IPS-NIHi7 (cell line): ENCODE measurements at regions not wholly inside any gene's neighbourhood (a gene's known extent, or its start where the extent isn't known, plus 50 kb on each side); places are given as distances from the start of the nearest gene placed in this dataset.
A peak's percentile ranks its signal among the peaks of the same experiment; 100 is the strongest.

ENCODE experiments used
- DNase-seq: peaks from one replicate; pipeline ENCODE4 v3.0.0; 2012; ENCODE audit warnings: mixed read lengths; ENCODE audit errors: extremely low spot score

DNA sequence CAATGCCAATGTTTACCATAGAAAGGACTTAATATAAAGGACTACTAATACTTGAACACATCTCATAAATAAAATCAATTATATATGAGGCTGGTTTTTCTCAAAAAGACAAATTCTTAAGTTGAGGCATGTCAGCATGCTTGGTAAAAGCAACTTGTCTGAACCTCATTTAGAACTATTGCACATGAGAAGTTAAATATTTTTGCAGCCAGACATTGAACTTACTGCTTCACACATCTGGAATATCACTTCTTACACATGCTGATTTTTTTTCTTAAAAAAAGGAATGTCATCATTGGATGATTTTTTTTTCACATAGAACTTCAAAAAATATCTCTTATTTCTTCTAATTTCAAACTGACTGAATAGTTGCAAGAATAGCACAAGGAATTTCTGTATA lies 609.0 kb downstream of the EPHA4 start:
- DNase-seq = no peak

DNA sequence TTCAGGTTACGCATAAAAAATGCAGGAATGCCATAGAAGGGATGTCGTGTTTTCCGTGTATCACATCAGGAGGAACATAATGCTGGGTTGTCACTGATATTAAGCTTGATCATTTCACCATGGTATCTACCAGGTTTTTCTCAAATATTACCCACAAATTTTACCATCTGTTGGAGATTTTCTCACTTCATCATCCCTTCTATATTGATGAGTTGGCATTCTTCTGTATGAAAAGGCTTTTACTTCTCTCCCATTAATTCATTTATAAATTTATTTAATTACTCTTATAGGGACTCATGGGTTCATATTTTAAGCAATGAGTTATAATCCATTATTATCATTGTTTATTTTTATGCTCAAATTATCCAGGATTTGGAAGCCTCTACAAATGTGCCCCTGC lies 608.2 kb downstream of the EPHA4 start:
- DNase-seq = no peak

DNA sequence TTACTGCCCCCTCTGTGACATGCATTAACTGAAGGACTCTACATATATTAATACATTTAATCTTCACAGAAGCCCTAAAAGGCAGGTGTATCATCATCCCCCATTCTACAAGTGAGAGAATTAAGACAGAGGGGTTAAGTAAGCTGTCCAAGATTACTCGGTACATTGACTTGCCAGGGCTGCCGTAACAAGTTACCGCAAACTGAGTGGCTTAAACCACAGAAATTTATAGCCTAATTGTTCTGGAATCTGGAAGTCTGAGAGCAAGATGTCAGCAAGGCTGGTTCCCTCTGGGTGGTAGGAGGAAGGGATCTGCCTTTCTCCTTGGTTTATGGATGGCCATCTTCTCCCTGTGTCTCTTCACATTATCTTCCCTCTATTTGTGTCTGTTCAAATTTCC lies 605.5 kb downstream of the EPHA4 start:
- no peak for DNase-seq

DNA sequence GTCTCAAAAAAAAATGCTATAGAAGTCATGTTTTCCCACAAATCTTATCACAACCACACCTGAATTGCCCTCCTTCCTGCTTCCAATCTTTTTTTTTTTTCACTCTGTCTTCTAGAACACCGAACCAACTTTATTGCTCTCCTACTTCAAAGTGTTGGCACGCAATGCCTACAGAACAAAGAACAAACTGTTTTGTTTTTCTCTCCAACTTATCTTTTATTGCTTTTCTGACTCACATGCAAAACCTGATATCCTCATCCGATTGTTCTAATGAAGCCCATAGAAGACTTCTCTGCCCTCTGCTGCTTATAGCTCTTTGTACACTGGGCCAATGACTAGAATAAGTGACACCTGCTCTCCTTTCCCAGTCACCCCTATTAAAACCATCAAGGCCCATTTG lies 602.8 kb downstream of the EPHA4 start:
- DNase-seq = no peak

DNA sequence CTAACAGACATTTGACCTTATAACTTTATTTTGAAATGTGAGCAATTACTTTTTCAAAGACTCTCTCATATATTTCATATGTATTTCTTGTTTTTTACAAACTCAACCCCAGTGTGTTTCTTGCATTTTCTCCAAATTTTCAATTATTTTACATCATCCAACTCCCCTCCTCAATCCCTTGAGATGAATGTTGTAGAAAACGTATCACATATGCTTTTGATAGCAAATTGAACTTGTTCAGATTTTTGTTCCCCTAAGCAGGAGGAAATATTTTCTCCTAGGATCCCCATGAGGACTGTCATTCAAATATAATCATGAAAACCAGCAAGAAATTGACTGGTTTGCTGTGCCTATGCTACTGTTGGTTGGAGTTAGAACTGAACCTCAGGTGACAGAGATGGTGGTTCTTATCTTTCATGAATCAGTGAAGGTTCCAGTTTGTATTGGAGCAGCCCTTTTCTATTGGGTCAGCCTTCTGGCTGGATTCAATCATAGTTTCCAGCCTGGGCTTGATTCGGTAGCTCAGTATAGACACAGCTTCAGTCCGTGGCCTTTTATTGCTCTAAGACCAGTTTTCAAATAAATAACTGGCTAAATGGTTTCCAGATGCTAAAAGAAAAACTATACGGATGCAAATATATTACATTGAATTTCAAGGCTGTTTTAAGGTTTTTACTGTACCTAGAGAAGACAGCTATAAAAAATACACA lies 591.0 kb downstream of the EPHA4 start:
- no peak for DNase-seq

DNA sequence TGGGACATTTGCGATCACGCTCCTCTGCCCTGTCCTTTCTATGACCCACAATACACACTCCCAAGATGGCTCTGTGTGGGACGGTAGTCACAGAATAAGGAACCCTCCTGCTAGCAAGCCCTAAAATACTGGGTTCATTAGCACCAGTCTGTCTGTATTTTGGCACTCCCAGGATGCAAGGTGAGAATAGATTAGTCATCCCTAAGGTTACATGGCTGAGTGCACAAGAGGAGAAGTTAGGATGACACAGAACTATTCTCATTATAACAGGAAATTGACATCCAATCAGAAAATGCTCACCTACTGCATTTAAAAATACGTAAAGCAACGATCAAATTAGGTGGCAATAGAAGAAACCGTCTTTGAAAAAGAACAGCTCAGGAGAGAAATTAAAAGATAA lies 590.2 kb downstream of the EPHA4 start:
- no peak for DNase-seq

DNA sequence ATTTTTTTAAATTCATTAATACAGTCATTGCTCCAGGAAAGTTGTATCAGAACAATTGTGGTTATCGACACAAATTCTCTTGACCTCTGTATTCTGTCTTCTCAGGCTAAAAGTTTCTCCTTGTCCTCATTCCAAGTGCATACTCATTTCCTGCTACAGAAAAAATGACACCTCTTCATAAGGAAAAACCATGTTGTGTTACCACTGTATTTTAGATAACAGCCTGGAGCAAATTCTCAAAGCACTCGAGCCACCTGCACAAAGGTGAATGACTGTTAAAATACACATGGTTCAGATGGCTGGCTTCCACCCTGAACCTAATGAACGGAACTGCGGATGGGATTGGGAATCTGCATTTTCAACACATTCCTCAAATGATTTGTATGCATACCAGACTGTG lies 586.5 kb downstream of the EPHA4 start:
- DNase-seq = no peak

DNA sequence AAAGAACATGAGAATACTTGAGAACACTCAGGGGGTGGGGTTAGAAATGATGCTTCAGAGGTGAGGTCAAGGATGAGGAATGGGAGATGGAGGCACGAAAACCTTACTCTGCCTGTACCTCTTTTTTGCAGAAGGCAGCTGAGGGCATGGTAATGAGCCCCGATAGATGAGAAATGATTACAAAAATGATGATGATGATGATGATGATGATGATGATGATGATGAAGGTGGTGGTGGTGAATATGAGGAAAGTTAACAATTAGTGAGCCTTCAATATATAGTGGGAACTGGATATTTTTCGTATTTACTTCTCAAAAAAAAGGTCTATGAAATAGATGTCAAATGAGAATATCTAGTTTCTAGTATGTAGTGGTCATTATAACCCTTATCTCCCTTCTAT lies 584.3 kb downstream of the EPHA4 start:
- no peak for DNase-seq

DNA sequence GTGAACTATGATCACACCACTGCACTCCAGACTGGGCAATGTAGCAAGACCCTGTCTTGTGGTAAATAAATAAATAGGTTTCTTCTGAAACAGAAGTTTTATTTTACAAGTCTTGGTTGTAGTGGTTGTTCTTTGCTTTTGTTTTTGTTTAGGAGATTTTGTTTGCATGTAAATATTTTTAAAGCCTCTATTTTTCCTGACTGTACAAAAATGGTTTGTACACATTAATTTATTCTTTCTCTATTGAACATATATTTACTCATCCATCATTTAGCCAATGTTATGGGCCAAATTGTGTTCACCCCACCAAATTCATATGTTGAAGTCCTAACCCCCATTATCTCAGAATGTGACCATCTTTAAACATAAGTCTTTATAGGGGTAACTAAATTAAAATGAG lies 580.1 kb downstream of the EPHA4 start:
- DNase-seq = no peak

DNA sequence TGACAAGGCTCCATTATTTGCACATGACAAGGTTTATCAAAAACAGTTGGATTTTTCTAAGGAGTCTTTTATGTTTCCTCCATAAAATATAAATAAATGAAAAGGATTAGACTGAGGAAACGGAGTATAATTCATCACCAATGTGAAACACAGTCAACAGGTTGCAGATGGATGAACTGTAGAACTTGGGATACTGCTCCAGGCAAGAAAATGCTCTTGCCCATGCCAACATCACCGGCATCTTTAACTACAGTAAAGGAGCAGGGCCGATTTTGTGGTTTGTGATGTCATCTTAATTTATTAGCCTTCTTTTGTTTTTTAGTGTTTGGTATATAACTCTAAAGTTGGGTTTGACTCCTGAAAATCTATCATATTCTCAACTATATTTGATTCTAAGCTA lies 577.3 kb downstream of the EPHA4 start:
- no peak for DNase-seq

DNA sequence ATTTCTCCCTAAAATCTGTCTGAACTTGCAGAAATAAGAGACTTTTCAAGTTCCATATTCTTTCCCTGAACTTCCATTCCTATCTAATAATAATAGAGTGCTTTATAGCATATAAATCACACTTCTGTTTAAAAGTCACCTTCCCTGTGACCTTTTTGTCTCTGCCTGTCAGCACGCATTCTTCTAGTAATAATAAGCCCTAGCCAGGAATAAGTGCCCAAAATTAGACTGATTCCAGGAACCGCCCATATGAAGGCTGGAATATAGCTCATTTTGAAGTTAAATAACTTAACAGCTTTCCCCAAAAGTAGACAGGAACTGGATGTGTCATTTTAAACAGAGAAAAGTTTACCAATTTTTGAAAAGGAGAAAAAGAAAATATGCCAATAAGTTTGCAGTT lies 576.5 kb downstream of the EPHA4 start:
- no peak for DNase-seq

DNA sequence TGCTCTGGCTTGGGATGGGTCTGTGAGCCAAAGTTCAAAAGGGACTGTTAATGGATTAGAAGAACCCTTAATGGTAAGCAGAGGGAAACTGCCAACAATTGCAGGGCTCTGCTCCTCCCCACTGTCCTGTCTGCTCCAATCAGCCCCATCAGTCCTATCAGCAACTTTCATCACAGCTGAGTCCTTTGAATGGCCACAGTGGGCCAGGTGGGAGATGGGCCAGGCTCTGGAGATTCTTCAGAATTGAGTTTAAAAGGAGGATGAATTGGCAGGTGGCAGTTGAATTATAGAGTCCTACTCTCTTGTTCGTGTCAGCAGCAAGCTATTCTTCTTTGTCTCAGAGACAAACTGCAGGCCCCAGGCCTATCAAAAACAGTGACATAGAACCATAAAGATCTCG lies 573.9 kb downstream of the EPHA4 start:
- DNase-seq = no peak

DNA sequence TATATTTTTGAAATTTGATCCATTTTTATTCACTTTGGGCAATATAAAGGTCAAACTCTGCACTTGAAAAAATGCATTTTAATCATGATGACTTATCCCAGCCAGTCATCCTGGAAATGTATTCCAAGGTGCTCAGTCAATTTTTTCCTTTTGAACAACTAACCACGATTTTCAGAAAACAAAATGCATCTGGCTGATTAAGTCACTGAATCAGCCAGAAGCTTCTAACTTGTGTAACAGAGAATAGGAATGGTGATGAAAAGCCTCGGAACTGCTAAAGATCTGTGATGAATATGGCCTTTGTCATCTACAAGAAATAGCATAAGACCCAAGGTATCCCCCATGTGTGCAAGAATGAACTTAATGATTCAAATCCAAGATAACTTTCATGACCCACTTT lies 572.7 kb downstream of the EPHA4 start:
- no peak for DNase-seq

DNA sequence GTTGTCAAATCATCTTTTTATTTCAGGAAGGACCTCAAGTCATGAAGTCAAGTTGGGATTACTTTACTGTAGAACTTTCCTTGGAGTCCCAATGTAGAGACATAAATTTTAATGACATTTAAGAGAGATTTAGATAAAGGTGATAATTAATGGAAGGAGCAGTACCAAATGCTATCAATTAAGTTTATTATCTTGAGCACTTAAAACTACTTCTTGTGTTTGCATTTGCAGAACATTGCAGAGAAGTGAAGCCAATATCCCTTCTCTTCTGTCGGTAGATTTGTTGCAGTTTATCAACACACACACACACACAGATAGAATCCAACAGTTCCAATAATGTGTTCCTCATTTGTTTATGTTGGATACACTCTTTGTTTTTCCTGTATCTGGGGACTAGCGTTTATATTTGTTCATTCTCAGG lies 570.7 kb downstream of the EPHA4 start:
- no peak for DNase-seq

DNA sequence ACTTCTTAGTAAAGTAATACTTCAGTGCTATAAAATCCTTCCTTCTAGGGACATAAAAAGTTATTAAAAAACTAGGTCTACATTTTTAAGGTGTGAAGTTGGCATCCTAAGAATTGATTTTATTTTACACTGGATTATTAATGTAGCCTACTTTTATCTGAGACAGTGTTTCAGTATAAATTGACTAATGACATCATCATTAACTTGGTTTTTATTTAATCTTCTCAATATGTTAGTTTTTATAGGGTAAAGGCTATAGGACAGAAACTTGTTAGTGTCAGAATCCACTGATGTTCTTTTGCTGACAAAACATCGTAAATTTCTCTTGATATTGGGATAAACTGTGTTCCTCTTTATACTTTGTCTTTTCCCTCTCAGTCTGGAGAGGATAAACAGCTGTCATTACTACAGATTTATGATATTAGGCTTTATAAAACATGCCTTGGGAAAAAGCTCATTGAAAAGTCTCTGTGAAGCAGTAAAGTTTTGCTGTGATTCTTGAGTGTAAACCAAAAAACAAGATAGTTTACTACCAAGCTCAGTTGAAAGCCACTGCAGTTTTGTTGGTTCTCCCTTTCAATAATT lies 569.9 kb downstream of the EPHA4 start:
- no peak for DNase-seq

DNA sequence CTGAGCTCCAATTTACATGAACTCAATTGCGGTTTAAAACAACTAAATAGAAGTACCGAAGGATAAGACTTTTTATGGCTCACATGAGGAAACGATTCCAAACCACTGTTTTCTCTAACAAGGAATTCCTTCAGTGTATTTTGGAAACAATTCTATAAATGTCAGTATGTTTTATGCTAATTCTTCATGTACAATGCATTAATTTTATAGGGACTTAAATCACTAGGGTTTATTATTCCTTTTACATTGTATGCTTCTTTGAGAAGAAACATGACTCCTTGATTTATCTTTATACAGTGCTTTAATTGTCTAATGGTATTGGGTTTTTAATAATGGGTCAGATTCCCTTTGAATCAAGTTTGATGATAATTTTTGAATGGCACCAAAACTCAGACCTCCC lies 566.8 kb downstream of the EPHA4 start:
- no peak for DNase-seq

DNA sequence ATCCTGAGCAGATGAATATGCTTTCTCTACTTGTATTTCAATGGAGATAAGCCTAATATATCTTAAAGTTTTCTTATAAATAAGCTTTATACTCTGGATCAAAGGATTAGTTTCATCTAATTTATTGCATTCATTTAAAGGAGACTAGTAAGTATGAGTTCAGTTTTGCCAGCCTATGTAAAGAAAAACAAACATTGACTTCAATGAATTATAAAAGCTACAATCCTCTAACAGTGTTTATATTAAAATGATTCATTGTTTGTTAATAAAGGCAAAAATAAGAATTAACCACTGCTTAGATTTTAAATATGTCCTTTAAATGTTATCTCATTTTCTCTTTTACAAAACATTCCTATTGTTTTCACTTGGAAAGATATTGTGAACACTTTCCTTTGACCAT lies 566.0 kb downstream of the EPHA4 start:
- no peak for DNase-seq

DNA sequence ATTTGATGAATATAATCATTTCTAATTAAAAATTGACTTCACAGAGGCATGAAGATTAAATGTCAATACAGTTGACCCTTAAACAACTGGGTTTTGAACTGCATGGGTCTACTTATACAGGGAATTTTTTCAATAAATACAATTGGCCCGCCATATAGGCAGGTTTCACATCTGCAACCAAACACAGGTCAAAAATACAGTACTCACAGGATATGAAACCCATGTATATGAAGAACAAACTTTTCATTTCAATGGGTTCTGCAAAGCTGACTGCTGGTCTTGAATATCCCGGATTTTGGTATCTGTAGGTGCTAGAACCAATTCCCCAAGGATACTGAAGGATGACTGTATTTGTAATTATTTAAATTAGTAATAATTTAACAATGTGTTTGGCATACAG lies 555.6 kb downstream of the EPHA4 start:
- no peak for DNase-seq

DNA sequence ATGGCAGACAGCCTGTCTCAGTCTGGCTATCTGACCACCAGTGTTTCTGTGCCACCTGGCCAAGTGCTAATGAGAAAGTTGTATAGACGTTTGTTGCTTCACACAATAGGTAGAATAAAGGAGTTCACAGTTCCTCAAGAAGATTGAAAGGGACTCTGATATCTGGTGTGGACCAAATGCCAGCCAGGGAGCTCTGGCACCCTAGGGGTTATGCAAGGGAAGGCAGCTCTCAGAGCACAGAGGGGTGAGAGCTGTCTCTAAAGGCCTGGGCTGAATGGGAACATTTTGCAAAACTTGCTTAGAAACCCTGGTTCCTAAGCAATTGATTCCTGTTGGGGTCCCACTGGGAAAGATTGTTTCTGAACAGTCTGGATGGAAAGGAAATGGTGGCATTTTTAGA lies 553.8 kb downstream of the EPHA4 start:
- DNase-seq = peak; percentile 22

DNA sequence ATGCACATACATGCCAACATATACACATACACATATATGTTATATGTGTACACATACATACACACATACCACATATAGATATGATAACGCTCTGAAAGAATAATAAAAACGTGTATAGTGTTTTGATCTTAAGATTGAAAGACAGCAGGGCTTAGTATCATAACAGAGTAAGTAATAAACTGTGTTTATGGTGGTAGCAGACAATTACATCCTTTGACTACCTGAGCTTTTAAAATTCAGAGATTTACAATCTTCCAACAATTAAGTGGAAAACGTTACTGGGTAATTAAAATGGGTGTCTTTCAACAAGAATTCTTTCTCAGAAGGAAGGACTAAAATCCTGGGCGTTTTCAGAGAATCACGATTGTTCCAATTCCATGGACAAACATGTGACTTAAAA lies 552.4 kb downstream of the EPHA4 start:
- no peak for DNase-seq

DNA sequence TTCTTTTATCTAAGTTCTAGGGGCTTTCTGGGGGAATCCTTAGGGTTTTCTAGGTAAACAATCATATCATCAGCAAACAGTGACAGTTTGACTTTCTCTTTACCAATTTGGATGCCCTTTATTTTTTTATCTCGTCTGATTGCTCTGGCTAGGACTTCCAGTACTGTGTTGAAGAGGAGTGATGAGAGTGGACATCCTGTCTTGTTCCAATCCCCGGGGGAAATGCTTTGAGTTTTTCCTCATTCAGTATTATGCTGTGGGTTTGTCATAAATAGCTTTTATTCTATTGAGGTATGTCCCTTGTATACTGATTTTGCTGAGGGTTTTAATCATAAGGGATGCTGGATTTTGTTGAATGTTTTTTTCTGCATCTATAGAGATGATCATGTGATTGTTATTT lies 549.5 kb downstream of the EPHA4 start:
- no peak for DNase-seq

DNA sequence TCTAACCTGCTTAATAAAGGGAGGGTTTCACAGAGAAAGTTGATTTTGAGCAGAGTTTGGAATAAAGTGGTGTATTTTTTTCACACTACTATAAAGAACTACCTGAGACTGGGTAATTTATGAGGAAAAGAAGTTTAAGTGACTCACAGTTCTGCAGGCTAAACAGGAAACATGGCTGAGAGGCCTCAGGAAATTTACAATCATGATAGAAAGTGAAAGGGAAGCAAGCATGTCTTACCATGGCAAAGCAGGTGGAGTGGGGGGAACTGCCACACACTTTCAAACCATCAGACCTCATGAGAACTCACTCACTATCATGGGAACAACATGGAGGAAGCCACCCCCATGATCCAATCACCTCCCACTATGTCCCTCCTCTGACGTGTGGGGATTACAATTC lies 546.7 kb downstream of the EPHA4 start:
- no peak for DNase-seq

DNA sequence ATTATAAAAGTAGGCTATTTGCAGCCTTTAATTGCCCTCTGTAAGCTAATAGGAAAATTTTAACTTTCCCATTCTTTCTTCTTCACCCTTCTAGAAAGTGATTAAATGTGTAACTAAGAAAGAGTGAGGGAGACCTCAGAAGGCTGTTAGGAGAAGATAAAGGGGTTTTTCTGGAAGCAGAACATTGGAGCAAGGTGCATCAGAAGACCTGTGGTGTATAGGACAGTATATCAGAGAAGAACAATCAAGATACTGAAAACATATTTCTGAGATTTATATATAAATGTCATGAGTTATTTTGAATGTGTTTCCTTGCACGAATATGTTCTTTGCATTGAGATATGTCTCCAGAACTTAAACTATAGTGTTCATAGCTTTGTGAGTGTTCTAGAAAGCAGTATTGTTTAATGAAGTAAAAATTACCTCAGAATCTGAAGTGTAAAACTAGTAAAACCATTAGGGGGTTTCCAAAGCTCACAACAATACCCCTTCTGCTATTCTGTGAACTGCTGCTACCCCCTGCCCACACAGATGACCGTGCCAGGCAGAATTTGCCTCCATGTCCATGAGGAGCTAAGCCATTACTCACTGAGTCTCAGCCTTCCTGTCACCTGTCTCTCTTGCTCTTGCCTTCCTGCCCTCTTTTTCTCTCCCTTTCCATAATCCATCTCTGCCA lies 537.9 kb downstream of the EPHA4 start:
- no peak for DNase-seq

DNA sequence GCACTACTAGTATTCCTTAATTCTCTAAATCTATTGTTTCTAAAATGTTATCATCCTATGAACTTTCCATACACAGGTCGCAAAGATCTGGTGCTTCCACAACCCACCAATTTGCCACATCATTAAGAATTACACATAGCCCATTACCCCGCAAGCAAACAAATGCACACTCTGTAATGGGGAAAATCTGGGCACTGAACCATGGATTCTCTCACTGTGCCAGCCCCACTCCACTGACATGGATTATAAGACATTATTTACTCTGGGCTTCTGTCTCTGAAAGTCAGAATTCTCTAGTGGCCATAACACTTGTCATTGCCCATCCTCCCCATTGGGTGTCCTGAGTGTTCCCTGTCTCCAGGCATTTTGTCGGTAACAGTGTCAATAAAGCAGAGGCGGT lies 537.1 kb downstream of the EPHA4 start:
- DNase-seq = no peak
